ENCODE measurements at regions not wholly inside any gene's neighbourhood (a gene's known extent, or its start where the extent isn't known, plus 50 kb on each side); places are given as distances from the start of the nearest gene placed in this dataset.

GRCh38 chr16:76059186-76059585 is 218.0 kb upstream of the CNTNAP4 start:
- no peak for TF ChIP-seq BHLHE40 (IDR thresholded peaks at IDR 0.05; ENCODE audit: low read depth, low read length)
- TF ChIP-seq MXI1 (IDR thresholded peaks at IDR 0.05; ENCODE audit: borderline replicate concordance, low read depth, low read length): no peak
- TF ChIP-seq CTCF (conservative IDR thresholded peaks at IDR 0.05; ENCODE audit: low read depth, low read length): no peak
- TF ChIP-seq RCOR1 (IDR thresholded peaks at IDR 0.05; ENCODE audit: insufficient replicate concordance, low read length): no peak
- no peak for TF ChIP-seq SMC3 (IDR thresholded peaks at IDR 0.05; ENCODE audit: low read depth, low read length)
- no peak for TF ChIP-seq RAD21 (IDR thresholded peaks at IDR 0.05; ENCODE audit: low read length)
- no peak for TF ChIP-seq POLR2A (IDR thresholded peaks at IDR 0.05; ENCODE audit: low read depth, low read length)
- TF ChIP-seq MAFK (IDR thresholded peaks at IDR 0.05; ENCODE audit: low read depth, low read length): no peak
- TF ChIP-seq CHD1 (IDR thresholded peaks at IDR 0.05; ENCODE audit: low read depth, low read length): no peak
- no peak for TF ChIP-seq CEBPB (IDR thresholded peaks at IDR 0.05; ENCODE audit: low read depth, low read length)
- TF ChIP-seq USF2 (IDR thresholded peaks at IDR 0.05; ENCODE audit: low read depth, low read length): no peak

All from IMR-90 (cell line).